ENCODE measurements at regions not wholly inside any gene's neighbourhood (a gene's known extent, or its start where the extent isn't known, plus 50 kb on each side); places are given as distances from the start of the nearest gene placed in this dataset.
"Not testable (repeated sequence)": the region's sequence is repeated elsewhere in the genome, so short reads cannot be mapped to it uniquely, and the experiment has no call there.

- DNase-seq (no peak), ATAC-seq (replicated peaks) (no peak)
- H3K36me3 Mint-ChIP-seq, result no peaks in the 10 kb centered on the region
- H3K4me3 Mint-ChIP-seq, result no peak overlapping the region
- no peak overlapping the region for H3K27ac Mint-ChIP-seq
- H3K27me3 Mint-ChIP-seq, result no peaks in the 10 kb centered on the region
- H3K9me3 Mint-ChIP-seq, result peaks cover 0 to 2% of the 10 kb centered on the region in 2 donors
- no peaks in the 10 kb centered on the region for H3K4me1 Mint-ChIP-seq
Measured at GRCh38 chr12:87464565-87464964, 564.6 kb downstream of the C12orf50 start.

- H3K4me1 Mint-ChIP-seq, result no peaks in the 10 kb centered on the region
- ATAC-seq (replicated peaks) (no peak), DNase-seq (no peak)
- no peaks in the 10 kb centered on the region for H3K9me3 Mint-ChIP-seq
- no peak overlapping the region for H3K4me3 Mint-ChIP-seq
- no peak overlapping the region for H3K27ac Mint-ChIP-seq
- H3K27me3 Mint-ChIP-seq, result no peaks in the 10 kb centered on the region
- no peaks in the 10 kb centered on the region for H3K36me3 Mint-ChIP-seq
Measured at GRCh38 chr12:87444039-87444438, 585.2 kb downstream of the C12orf50 start.

GRCh38 chr12:87441511-87441910 is 587.7 kb downstream of the C12orf50 start:
- Mint-ChIP-seq H3K27ac (no peak overlapping the region), H3K4me1 (no peaks in the 10 kb centered on the region), H3K9me3 (no peaks in the 10 kb centered on the region), H3K36me3 (no peaks in the 10 kb centered on the region), H3K27me3 (no peaks in the 10 kb centered on the region), H3K4me3 (no peak overlapping the region)
- ATAC-seq (replicated peaks) (no peak), DNase-seq (no peak)

- DNase-seq, result no peak
- Mint-ChIP-seq H3K36me3 (no peaks in the 10 kb centered on the region), H3K27ac (no peak overlapping the region), H3K9me3 (no peaks in the 10 kb centered on the region), H3K4me3 (no peak overlapping the region), H3K27me3 (no peaks in the 10 kb centered on the region), H3K4me1 (no peaks in the 10 kb centered on the region)
- no peak for ATAC-seq (replicated peaks)
Measured at GRCh38 chr12:87439990-87440827, 589.0 kb downstream of the C12orf50 start.

GRCh38 chr12:87430444-87430843 is 598.8 kb downstream of the C12orf50 start:
- H3K4me3 Mint-ChIP-seq, result no peak overlapping the region
- H3K27me3 Mint-ChIP-seq, result no peaks in the 10 kb centered on the region
- peaks cover 0 to 5% of the 10 kb centered on the region in 2 donors for H3K4me1 Mint-ChIP-seq
- H3K36me3 Mint-ChIP-seq, result no peaks in the 10 kb centered on the region
- ATAC-seq (replicated peaks) (no peak), DNase-seq (no peak)
- peaks cover 6 to 10% of the 10 kb centered on the region in 2 donors for H3K9me3 Mint-ChIP-seq
- H3K27ac Mint-ChIP-seq, result no peak overlapping the region

GRCh38 chr12:87428701-87429277 is 600.4 kb downstream of the C12orf50 start:
- Mint-ChIP-seq H3K27ac (no peak overlapping the region), H3K27me3 (no peaks in the 10 kb centered on the region), H3K9me3 (peaks cover 6 to 10% of the 10 kb centered on the region in 2 donors), H3K36me3 (no peaks in the 10 kb centered on the region), H3K4me3 (no peak overlapping the region), H3K4me1 (peaks cover 0 to 5% of the 10 kb centered on the region in 2 donors)
- DNase-seq (no peak), ATAC-seq (replicated peaks) (no peak)

- Mint-ChIP-seq H3K27me3 (no peaks in the 10 kb centered on the region), H3K4me1 (peaks cover 0 to 5% of the 10 kb centered on the region in 2 donors), H3K36me3 (no peaks in the 10 kb centered on the region), H3K4me3 (no peak overlapping the region), H3K27ac (no peak overlapping the region), H3K9me3 (peaks cover 6 to 10% of the 10 kb centered on the region in 2 donors)
- no peak for DNase-seq
- no peak for ATAC-seq (replicated peaks)
Measured at GRCh38 chr12:87427770-87428169, 601.4 kb downstream of the C12orf50 start.

- peaks cover 4 to 10% of the 10 kb centered on the region in 2 donors for H3K9me3 Mint-ChIP-seq
- peak; percentile 53 to 58 for ATAC-seq (replicated peaks)
- no peaks in the 10 kb centered on the region for H3K27me3 Mint-ChIP-seq
- DNase-seq, result no peak
- no peak overlapping the region for H3K27ac Mint-ChIP-seq
- no peak overlapping the region for H3K4me3 Mint-ChIP-seq
- H3K4me1 Mint-ChIP-seq, result peaks cover 0 to 5% of the 10 kb centered on the region in 2 donors
- no peaks in the 10 kb centered on the region for H3K36me3 Mint-ChIP-seq
Measured at GRCh38 chr12:87425942-87426554, 603.2 kb downstream of the C12orf50 start.

- not testable (repeated sequence) for H3K9me3 Mint-ChIP-seq; H3K4me1 Mint-ChIP-seq; DNase-seq; H3K4me3 Mint-ChIP-seq; H3K27me3 Mint-ChIP-seq; ATAC-seq (replicated peaks); H3K36me3 Mint-ChIP-seq; H3K27ac Mint-ChIP-seq
Measured at GRCh38 chr12:87421233-87421632, 608.0 kb downstream of the C12orf50 start.

- DNase-seq (no peak), ATAC-seq (replicated peaks) (no peak)
- Mint-ChIP-seq H3K9me3 (peaks cover 3 to 5% of the 10 kb centered on the region in 2 donors), H3K27me3 (no peaks in the 10 kb centered on the region), H3K27ac (no peak overlapping the region), H3K36me3 (no peaks in the 10 kb centered on the region), H3K4me3 (no peak overlapping the region), H3K4me1 (no peaks in the 10 kb centered on the region)
Measured at GRCh38 chr12:87413784-87414183, 615.4 kb downstream of the C12orf50 start.

- H3K4me1 Mint-ChIP-seq, result no peaks in the 10 kb centered on the region
- DNase-seq (no peak), ATAC-seq (replicated peaks) (no peak)
Measured at GRCh38 chr12:87406926-87407325, 622.3 kb downstream of the C12orf50 start.

GRCh38 chr12:87405918-87406317 is 623.3 kb downstream of the C12orf50 start:
- Mint-ChIP-seq H3K36me3 (no peaks in the 10 kb centered on the region), H3K9me3 (peaks cover 2 to 6% of the 10 kb centered on the region in 2 donors), H3K27me3 (no peaks in the 10 kb centered on the region), H3K27ac (no peak overlapping the region), H3K4me3 (no peak overlapping the region), H3K4me1 (no peaks in the 10 kb centered on the region)
- no peak for ATAC-seq (replicated peaks)
- no peak for DNase-seq

More at GRCh38 chr12:87406926-87407325, 622.3 kb downstream of the C12orf50 start:
- no peak overlapping the region for H3K27ac Mint-ChIP-seq
- H3K36me3 Mint-ChIP-seq, result no peaks in the 10 kb centered on the region
- peaks cover 3 to 8% of the 10 kb centered on the region in 2 donors for H3K9me3 Mint-ChIP-seq
- no peak overlapping the region for H3K4me3 Mint-ChIP-seq
- H3K27me3 Mint-ChIP-seq, result no peaks in the 10 kb centered on the region

- not testable (repeated sequence) for ATAC-seq (replicated peaks); DNase-seq; H3K4me1 Mint-ChIP-seq; H3K36me3 Mint-ChIP-seq; H3K4me3 Mint-ChIP-seq; H3K9me3 Mint-ChIP-seq; H3K27me3 Mint-ChIP-seq; H3K27ac Mint-ChIP-seq
Measured at GRCh38 chr12:87394168-87394567, 635.0 kb downstream of the C12orf50 start.

- no peaks in the 10 kb centered on the region for H3K36me3 Mint-ChIP-seq
- H3K27me3 Mint-ChIP-seq, result no peaks in the 10 kb centered on the region
- H3K4me1 Mint-ChIP-seq, result no peaks in the 10 kb centered on the region
- no peak overlapping the region for H3K4me3 Mint-ChIP-seq
- ATAC-seq (replicated peaks), result no peak
- DNase-seq, result no peak
- peaks cover 0 to 3% of the 10 kb centered on the region in 2 donors for H3K9me3 Mint-ChIP-seq
- no peak overlapping the region for H3K27ac Mint-ChIP-seq
Measured at GRCh38 chr12:87388376-87388775, 640.8 kb downstream of the C12orf50 start.

- DNase-seq (no peak), ATAC-seq (replicated peaks) (no peak)
- no peak overlapping the region for H3K27ac Mint-ChIP-seq
- peaks cover 0 to 2% of the 10 kb centered on the region in 2 donors for H3K9me3 Mint-ChIP-seq
- H3K27me3 Mint-ChIP-seq, result no peaks in the 10 kb centered on the region
- H3K4me1 Mint-ChIP-seq, result no peaks in the 10 kb centered on the region
- H3K4me3 Mint-ChIP-seq, result no peak overlapping the region
- no peaks in the 10 kb centered on the region for H3K36me3 Mint-ChIP-seq
Measured at GRCh38 chr12:87385322-87385721, 643.9 kb downstream of the C12orf50 start.

Data from stimulated activated naive B cell treated with anti-CD40 and anti-IgM and Interleukin-4, amounts not matched to agents 10 μg/mL and 1 μg/mL and 100 μg/mL, for 72 hours (primary cell).